ENCODE measurements at regions not wholly inside any gene's neighbourhood (a gene's known extent, or its start where the extent isn't known, plus 50 kb on each side); places are given as distances from the start of the nearest gene placed in this dataset.

- Histone ChIP-seq H3K27ac (ENCODE audit: control insufficient read depth, insufficient read depth) (no peak overlapping the region), H3K4me1 (ENCODE audit: control insufficient read depth, insufficient read depth, low read length) (no peaks in the 10 kb centered on the region), H3K4me3 (no peak overlapping the region), H3K36me3 (ENCODE audit: control insufficient read depth in 2 of 2, insufficient read depth in 2 of 2, low read length in 1 of 2) (no peaks in the 10 kb centered on the region), H3K9ac (ENCODE audit: control insufficient read depth, insufficient read depth, low read length) (no peak overlapping the region), H3K9me3 (replicated peaks; ENCODE audit: control insufficient read depth, insufficient read depth, low read length) (no peaks in the 10 kb centered on the region), H2AFZ (ENCODE audit: control insufficient read depth, low read depth, low read length) (no peak overlapping the region), H3K27me3 (replicated peaks in 1 of 2; ENCODE audit: control insufficient read depth in 2 of 2, insufficient read depth in 2 of 2, low read length in 1 of 2) (no peaks in the 10 kb centered on the region), H3K79me2 (ENCODE audit: control insufficient read depth, insufficient read depth, low read length) (no peaks in the 10 kb centered on the region), H4K20me1 (ENCODE audit: control insufficient read depth, insufficient read depth) (no peaks in the 10 kb centered on the region), H3K4me2 (ENCODE audit: control insufficient read depth, insufficient read depth) (no peak overlapping the region)
- intact Hi-C loops (cut with micrococcal nuclease; ENCODE audit: unreplicated experiment), result no loop called here
- ATAC-seq, result no peak
- RAD21 ChIA-PET (ENCODE audit: unreplicated experiment), result no interaction called here
- no peak for TF ChIP-seq EP300 (IDR thresholded peaks at IDR 0.05; ENCODE audit: borderline replicate concordance in 1 of 2, control insufficient read depth in 1 of 2, low read depth in 2 of 2, low read length in 2 of 2)
- TF ChIP-seq IRF5 (IDR thresholded peaks at IDR 0.05; ENCODE audit: borderline replicate concordance), result no peak
- no peak for TF ChIP-seq SIX5 (IDR thresholded peaks at IDR 0.05; ENCODE audit: low read depth, low read length, severe bottlenecking)
- TF ChIP-seq BRCA1 (IDR thresholded peaks at IDR 0.05; ENCODE audit: low read depth, low read length), result no peak
- TF ChIP-seq, protein P1, sequence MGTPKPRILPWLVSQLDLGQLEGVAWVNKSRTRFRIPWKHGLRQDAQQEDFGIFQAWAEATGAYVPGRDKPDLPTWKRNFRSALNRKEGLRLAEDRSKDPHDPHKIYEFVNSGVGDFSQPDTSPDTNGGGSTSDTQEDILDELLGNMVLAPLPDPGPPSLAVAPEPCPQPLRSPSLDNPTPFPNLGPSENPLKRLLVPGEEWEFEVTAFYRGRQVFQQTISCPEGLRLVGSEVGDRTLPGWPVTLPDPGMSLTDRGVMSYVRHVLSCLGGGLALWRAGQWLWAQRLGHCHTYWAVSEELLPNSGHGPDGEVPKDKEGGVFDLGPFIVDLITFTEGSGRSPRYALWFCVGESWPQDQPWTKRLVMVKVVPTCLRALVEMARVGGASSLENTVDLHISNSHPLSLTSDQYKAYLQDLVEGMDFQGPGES (IDR thresholded peaks at IDR 0.05), result no peak
- TF ChIP-seq RBBP5 (conservative IDR thresholded peaks at IDR 0.05), result no peak
- no peak for TF ChIP-seq E4F1 (IDR thresholded peaks at IDR 0.05; ENCODE audit: borderline replicate concordance, partially characterized antibody)
- TF ChIP-seq ZNF622 (IDR thresholded peaks at IDR 0.05), result no peak
- TF ChIP-seq MEF2A (IDR thresholded peaks at IDR 0.05; ENCODE audit: insufficient read depth, low read depth, low read length), result no peak
- TF ChIP-seq, protein P2, sequence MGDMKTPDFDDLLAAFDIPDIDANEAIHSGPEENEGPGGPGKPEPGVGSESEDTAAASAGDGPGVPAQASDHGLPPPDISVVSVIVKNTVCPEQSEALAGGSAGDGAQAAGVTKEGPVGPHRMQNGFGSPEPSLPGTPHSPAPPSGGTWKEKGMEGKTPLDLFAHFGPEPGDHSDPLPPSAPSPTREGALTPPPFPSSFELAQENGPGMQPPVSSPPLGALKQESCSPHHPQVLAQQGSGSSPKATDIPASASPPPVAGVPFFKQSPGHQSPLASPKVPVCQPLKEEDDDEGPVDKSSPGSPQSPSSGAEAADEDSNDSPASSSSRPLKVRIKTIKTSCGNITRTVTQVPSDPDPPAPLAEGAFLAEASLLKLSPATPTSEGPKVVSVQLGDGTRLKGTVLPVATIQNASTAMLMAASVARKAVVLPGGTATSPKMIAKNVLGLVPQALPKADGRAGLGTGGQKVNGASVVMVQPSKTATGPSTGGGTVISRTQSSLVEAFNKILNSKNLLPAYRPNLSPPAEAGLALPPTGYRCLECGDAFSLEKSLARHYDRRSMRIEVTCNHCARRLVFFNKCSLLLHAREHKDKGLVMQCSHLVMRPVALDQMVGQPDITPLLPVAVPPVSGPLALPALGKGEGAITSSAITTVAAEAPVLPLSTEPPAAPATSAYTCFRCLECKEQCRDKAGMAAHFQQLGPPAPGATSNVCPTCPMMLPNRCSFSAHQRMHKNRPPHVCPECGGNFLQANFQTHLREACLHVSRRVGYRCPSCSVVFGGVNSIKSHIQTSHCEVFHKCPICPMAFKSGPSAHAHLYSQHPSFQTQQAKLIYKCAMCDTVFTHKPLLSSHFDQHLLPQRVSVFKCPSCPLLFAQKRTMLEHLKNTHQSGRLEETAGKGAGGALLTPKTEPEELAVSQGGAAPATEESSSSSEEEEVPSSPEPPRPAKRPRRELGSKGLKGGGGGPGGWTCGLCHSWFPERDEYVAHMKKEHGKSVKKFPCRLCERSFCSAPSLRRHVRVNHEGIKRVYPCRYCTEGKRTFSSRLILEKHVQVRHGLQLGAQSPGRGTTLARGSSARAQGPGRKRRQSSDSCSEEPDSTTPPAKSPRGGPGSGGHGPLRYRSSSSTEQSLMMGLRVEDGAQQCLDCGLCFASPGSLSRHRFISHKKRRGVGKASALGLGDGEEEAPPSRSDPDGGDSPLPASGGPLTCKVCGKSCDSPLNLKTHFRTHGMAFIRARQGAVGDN (IDR thresholded peaks at IDR 0.05), result no peak
- POLR2A ChIA-PET, result no interaction called here
- DNase-seq (ENCODE audit: low read depth, low spot score), result no peak
- CTCF ChIA-PET, result no interaction called here
- FAIRE-seq, result no peak
- SMC1A ChIA-PET (ENCODE audit: uncharacterized antibody, unreplicated experiment), result no interaction called here
- 60% methylated on average over 3 of the region's 3 CpGs for WGBS (ENCODE audit: insufficient coverage, insufficient replicate concordance, low lambda C conversion rate, missing lambda C conversion rate)
- in situ Hi-C loops (cut with MboI), result no loop called here
- BruUV-seq (replicated peaks), result no TSS peak
Measured at GRCh38 chr10:58091886-58092285, 175.8 kb downstream of the IPMK start.

All from GM12878 (cell line).